ENCODE measurements at regions not wholly inside any gene's neighbourhood (a gene's known extent, or its start where the extent isn't known, plus 50 kb on each side); places are given as distances from the start of the nearest gene placed in this dataset.

GRCh38 chr22:46028106-46028991 lies 51.4 kb upstream of the WNT7B start:
- no peak for TF ChIP-seq CTCF (conservative IDR thresholded peaks at IDR 0.05)
- TF ChIP-seq ZFX (IDR thresholded peaks at IDR 0.05) = no peak

Data from C4-2B (cell line).